Glomerular visceral epithelial cell (primary cell): ENCODE measurements at regions not wholly inside any gene's neighbourhood (a gene's known extent, or its start where the extent isn't known, plus 50 kb on each side); places are given as distances from the start of the nearest gene placed in this dataset.
A peak's percentile ranks its signal among the peaks of the same experiment; 100 is the strongest.
"Not testable (repeated sequence)": the region's sequence is repeated elsewhere in the genome, so short reads cannot be mapped to it uniquely, and the experiment has no call there.

Source experiments
- DNase-seq: peaks from one replicate; pipeline ENCODE4 v3.0.0-alpha.2; 2016; ENCODE audit errors: extremely low spot score

DNA sequence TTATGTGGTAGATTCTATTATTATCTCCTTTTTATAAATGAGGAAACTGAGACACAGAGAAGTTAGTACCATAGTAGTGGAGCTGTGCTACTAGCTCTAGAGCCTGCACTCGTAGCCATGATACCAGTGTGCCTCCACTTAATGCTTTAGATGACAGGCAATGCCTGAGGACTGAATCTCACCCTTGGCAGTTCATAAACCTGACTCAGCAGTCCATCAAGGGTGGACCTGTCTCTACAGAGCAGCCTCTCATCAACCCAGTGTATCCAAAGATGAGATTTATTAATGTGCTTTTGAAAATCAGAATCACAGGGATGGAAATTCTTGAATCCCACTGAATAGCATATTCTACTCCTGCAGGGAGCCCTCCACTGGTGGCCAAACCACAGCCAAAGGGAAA lies 483.2 kb upstream of the DIPK2B start:
- DNase-seq, result no peak

DNA sequence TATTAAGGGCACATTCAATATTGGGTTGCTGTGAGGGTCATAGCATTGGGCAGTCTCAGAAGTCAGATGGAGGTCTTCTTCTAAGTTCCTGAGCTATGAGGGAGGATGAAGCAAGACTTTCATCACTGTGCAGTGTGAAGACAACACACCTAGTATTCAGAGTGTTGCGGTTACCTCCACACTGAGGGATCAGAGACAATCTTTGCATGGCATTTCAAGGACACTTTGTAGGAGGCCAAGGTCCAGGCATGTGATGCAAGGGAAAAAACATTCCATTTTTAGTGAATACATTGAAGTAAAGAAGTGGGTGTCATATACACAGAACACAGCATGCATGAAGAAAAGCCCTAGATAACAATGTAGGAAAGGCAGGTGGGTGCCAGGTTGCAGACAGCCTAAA lies 481.2 kb upstream of the DIPK2B start:
- no peak for DNase-seq

DNA sequence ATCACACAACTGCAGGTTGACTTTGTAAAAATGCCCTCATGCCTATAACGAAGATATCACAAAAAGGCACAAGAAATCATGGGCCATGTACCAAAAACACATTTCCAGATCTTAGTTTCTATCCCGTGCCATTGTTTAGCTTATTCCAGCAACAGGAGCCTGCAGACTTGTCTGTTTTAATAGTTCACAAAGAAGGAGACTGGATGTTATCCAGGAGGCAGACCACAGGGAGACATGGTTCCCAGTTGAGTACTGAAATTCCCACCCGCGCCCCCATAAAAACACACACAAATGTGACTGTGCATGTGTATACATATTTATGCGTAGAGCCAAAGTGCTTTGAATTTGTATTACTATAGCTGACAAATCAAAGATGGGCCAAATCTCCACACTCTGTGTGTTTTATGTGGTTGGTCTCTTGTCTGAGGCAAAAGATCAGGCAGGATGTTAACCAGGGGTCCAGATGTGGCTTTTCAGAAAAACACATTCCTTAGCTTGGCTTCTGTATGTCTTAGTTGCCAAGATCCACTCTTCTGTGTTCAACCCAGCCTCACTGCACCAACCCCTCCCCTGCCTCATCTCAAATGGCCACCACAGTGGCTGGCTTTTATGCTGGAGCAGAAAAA lies 469.2 kb upstream of the DIPK2B start:
- peak; percentile 2 for DNase-seq

DNA sequence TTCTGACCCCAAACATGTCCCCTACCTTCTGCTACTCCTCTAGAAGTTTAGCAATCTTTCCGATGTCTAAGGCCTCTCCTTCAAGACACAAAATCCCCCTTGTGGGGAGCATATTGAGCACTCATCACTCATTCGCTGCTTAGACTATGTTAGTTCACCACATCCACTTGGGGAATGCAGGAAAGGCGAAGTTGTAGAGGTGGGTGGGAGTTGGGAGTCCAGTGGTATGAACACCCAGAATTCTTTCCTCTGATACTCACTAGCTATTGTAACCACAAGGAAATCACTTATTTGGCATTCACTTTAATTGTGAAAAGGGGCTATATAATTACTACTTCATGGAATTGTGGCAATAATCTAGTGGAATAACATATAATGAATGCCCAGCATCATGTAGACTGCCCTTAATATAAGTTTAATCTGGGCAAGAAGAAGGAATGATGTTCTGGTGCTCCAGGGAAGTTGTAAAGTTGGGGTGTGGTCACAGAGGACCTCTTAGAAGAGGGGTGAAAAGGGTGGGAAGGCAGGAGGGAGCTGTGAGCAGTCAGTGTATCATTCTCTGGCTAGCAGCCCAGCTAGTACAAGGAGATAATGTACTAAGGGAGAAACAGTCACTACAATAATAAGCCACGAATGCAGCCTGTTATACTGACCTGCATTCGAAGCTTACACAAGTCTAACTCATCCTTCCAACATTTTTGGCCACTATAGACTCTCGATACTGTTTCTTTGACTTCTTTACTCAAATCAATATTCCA lies 468.2 kb upstream of the DIPK2B start:
- peak; percentile 63 for DNase-seq

DNA sequence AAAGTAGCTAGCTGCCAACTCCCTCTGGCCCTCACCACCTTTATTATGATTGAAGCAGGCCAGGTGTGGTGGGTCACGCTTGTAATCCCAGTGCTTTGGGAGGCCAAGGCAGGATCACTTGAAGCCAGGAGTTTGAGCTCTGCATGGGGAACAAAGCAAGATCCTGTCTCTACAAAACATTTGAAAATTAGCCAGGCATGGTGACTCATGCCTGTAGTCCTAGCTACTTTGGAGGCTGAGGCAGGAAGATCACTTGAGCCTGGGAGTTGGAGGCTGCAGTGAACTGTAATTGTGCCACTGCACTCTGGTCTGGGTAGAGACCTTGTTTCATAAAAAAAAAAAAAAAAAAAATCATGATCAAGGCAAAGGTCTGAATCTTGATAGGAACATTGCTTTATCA lies 467.0 kb upstream of the DIPK2B start:
- DNase-seq, result peak; percentile 3

DNA sequence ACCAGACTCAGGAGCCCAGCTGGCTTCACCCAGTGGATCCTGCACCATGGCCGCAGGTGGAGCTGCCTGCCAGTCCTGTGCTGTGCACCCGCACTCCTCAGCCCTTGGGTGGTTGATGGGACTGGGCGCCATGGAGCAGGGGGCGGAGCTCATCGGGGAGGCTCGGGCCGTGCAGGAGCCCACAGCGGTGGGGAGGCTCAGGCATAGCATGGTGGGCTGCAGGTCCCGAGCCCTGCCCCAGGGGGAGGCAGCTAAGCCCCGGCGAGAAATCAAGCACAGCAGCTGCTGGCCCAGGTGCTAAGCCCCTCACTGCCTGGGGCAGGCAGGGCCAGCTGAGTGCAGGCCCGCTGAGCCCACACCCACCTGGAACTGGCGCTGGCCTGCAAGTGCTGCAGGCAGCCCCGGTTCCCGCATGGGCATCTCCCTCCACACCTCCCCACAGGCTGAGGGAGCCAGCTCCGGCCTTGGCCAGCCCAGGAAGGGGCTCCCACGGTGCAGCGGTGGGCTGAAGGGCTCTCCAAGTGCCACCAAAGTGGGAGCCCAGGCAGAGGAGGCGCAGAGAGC lies 464.1 kb upstream of the DIPK2B start:
- DNase-seq, result no peak

DNA sequence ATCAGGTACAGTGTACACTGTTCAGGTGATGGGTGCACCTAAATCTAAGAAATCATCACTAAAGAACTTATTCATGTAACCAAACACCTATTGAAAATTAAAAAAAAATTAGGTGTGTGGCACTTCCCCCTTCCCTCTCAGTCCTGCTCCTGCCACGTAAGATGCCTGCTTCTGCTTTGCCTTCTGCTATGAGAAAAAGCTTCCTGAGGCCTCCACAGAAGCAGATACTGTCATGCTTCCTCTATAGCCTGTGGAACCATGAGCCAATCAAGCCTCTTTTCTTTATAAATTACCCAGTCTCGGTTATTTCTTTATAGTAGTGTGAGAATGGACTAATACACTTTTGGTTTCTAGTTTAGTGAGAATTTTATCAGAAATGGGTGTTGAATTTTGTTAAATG lies 459.8 kb upstream of the DIPK2B start:
- no peak for DNase-seq

DNA sequence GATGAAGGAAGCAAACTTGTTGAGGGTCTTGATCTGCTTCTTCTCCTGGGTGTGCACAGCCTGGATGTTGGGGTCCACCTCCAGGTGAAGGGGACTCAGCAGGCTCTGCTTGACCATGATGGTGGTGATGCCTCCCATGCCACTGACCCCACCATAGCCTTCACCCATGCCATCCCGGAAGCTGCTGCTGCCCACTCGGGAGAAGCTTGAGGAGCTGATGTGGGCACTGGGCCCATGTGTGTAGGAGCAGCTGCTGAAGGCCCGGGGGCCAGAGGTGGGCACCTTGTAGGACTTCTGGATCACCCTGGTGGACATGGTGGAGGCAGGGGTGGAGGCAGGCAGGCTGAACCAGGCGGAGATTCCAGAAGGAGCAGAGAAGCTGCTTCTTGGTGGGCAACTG lies 432.7 kb upstream of the DIPK2B start:
- no peak for DNase-seq

DNA sequence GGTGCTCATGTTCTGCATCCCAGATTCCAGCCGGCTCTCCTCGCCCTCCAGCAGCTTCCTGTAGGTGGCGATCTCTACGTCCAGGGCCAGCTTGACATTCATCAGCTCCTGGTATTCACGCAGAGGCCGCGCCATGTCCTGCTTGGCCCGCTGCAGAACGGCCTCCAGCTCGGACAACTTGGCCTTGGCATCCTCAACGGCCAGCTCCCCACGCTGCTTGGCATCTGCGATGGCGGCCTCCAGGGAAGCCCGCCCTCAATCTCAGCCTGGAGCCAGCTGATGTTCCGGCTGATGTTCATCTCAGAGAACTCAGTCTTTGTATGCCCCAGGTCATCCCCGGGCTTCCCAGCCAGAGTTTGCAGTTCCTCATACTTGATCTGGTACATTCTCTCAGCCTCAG lies 431.8 kb upstream of the DIPK2B start:
- DNase-seq, result no peak

DNA sequence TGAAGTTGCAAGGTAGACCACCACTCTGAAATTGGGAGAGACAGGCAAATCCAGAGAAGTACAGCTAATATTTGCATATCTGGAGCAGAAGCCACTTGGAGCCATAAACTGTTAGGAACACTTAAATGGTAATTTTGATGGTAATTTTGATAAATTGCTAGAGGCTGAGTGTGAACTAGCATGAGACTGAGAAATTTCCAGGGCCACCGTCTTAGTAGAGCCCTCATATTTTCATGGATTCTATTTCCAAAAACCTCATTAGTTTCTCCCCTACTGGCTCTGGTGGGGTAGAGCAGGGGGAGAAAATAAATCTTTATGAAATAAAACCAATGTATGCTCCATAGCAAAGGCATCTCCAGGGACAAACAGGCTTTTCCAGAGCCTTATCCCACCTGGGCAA lies 429.4 kb upstream of the DIPK2B start:
- no peak for DNase-seq

DNA sequence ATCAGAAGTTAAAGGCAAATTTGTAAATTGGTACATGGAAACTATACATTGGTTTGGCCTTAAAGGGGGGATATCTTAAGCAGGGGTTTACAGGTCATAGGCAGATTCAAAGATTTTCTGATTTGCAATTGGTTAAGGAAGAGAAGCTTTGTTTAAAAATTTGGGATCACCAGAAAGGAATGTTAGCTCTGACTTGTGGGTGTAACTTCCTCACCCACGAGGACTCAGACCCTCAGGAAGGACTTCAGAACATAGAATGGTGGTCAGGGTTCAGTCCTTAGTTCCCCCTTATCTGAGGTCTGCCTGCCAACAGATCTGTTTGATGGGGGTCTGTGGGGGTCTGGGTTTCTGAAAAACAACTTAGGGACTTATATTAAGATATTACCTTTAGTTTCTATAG lies 427.4 kb upstream of the DIPK2B start:
- no peak for DNase-seq

DNA sequence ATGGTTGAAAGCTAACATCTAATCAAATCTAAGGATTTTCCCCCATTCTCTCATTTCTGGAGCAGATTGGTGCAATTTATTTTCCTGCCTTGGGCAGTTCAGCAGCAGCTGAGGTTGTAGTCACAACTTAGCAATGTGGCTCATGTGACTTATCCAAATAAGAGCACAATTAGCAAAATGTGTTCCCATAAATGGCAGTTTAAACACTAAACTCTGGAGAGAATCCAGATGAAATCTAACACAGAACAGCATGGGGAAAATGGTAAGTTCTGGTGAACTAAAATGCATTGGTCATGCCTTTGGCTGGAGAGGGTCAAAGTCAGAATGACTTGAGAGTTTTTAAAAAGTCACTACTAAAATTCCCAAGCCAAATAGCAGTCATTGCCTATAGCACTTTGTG lies 422.6 kb upstream of the DIPK2B start:
- DNase-seq, result peak; percentile 64

DNA sequence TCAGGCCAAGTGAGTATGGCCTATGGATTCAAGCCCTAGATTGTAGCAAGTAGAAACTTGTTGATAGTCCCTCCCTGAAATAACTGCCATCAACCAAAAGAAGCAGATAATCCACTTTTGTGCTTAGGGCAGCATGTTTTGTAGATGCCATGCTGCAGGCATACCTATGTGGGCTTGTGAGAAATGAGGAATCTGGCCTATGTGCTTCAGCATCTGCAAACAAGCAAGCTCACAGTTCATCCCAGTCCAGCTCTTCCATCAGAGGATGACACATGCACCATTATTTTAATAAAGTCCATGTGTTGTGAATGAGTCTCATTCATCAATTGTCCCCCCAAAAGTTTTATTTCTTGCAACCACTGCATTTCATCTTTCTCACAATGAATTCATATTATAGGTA lies 421.9 kb upstream of the DIPK2B start:
- no peak for DNase-seq

DNA sequence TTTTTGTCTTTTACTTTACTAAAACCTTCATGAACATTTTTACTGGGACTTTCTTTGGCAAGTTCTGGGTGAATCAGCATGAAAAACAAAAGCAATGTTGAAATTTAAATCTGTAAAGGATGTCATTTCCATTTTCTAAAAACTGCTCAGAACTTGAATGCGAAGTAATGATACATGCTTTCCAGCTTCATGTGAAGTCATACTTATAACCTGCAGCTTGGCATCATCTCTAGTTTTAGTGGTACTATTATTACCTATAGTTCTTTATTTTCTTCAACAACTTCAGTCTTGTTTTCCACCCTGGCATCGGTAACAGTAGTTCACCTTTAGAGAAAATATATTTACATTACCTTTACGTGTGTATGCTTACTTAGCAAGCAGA lies 421.4 kb upstream of the DIPK2B start:
- DNase-seq, result no peak

DNA sequence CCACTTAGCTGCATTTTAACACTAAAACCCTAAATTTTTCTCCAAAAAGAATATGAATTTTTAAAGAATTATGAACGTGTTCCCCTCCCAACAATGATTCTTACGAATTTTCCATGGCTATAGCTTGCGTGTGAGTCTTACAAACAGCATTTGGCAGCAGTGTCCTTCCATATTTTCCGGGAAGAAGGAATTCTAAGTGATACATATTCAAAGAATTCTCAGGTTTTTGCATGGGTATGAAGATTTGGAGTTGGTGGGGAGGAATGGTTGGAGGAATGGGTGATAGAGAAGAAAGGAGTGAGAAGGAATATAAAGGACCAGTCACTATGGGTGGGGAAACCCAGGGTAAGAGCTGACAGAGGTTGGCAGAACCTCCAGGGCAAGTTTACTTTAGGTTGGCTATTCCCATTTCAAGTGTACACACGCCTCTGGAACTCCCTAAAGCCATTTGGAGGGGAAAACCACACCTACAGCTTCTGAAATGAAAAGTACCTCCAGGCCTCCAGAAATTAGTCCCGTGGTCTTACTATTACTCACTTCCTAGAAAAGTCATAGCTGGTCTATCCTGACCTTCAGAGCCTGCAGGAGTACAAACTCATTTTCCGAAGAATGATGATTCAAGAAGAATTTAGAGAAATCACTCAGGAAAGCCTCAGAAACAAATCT lies 420.8 kb upstream of the DIPK2B start:
- peak; percentile 23 for DNase-seq

DNA sequence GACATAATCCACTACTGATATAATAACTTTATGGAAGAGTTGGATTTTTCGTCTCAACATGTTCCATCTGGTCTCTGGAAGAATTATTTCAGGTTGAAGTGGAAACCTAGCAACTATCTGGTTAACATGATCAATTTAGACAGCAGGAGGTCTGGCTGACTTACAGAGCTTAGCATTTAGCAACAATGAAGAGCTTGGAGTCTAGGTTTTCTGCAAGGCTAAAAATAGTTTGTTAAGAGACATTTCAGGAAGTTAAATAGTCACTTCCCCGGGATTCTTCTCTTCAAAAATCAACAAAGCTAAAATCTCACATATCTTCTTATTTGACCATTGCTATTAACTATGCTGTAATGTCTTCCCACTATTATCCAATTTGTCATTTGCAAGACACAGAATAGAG lies 418.6 kb upstream of the DIPK2B start:
- DNase-seq, result no peak

DNA sequence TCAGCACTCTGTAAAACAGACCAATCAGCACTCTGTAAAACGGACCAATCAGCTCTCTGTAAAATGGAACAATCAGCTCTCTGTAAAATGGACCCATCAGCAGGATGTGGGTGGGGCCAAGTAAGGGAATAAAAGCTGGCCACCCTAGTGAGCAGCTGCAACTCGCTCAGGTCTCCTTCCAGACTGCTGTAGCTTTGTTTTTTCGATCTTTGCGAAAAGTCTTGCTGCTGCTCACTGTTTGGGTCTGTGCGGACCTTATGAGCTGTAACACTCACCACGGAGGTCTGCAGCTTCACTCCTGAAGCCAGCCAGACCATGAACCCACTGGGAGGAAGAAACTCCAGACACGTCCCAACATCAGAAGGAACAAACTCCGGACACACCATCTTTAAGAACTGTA lies 414.9 kb upstream of the DIPK2B start:
- not testable (repeated sequence) for DNase-seq

DNA sequence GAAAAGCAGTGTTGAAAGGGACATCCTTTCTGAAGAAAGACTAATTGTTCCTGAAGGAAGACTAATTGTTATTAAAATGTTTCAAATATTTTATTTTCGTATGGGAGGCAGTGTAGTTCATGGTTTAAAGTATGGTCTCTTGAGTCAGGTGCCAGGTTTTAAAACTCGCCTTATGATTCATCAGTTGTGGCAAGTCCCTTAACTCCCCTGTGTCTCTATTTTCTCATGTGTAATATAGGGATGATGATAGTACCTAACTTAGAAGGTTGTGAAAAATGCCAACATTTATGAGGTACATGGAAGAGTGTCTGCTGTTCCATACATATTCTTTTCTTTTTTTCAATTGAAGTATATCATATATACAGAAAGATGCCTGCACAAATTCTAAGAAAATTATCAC lies 414.2 kb upstream of the DIPK2B start:
- DNase-seq, result no peak

DNA sequence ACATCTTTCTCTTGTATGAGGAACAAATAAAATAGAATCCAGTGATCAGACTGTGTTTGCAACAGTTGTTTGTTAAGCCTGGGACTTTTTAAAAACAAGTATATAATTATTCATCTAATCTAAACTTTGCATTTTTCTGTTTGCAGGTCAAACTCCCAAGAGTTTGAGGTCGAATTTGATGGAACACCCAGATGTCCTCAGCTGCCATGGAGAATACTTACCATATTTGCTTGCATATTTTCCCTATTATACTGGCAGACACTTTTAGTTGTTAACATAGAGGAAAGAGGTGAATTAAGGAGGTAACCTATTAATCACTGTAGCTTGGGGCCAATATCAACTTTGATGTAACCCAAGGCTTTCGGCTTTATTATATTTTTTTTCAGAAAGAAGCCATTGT lies 401.5 kb upstream of the DIPK2B start:
- DNase-seq, result no peak

DNA sequence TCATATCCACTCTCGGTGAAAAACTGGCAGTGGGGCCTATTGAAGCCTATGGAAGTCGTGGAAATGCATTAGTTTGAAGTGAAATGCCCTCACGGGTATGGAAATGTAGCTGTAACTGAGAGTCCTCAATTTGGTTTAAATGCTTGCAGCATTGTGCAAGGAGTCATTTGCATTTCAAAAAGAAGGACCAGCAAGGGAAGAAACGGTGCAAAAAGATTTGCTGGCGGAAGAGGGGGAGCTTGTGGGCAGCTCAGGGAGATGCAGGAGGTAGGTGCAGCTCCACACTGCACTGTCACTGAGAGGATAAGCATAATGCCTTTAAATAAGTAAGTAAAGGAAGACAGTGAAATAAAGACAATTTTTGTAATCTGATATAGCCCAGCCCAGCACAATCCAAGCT lies 400.4 kb upstream of the DIPK2B start:
- no peak for DNase-seq

DNA sequence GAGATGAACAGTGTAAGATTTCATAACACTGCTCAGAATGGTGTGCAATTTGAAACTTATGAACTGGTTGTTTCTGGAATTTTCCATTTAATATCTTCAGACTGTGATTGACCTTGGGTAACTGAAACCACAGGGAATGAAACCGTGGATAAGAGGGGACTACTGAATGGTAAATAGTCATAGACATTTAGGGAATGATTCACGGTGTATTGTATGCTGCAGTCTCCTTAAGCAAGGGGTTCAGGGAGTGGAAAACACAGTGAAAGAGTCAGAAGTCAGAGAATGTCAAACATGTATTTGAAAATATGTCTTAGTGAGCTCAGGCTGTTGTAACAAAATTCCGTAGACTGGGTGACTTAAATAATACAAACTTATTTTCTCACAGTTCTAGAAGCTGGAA lies 398.2 kb upstream of the DIPK2B start:
- DNase-seq, result no peak

DNA sequence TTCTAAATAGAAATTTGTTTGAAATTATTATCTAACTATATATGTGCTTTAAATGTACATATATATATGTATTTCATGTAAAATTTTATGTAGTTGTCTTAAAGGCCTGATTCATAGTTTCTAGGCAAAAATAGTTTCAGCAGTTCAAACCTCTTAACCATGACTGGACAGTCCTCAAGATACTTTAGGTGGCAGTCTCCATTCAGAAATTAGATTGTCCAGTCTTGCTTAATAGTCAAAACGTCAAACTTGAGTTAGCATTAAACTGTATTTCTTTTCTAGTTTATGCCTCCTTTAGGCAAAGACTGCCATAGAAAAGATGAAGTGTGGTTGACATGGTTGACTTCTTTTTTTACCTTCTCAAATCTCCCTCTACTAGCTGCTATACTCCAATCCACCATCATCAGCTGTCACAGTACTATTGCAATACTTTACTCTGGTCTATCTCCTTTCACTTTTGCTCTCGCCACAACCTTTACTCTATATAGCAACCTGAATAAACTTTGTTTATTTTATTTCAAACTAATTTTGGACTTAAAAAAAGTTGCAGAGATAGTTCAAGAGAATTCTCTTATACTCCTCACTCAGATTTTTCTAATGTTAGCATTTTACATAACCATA lies 395.6 kb upstream of the DIPK2B start:
- DNase-seq, result no peak

DNA sequence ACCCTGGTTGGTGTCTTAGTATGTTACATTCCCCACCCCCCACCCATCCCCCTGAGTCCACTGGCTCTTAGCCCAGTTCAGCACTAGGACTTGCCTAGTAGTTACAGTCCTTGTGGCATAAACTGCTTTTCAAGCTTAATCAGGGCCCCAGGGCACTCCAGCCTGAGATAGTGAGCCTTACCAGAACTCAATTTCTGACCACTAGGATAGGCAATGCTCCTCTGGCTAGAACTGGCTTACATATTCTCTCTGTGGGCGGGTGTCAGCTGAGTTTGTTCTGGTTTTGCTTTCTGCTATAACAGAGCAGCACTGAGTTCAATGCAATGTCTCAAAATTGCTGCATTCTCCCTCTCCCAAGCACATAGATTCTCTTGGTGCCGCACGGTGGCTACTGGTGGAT lies 391.4 kb upstream of the DIPK2B start:
- no peak for DNase-seq
